GM10248 (cell line): ENCODE measurements at regions not wholly inside any gene's neighbourhood (a gene's known extent, or its start where the extent isn't known, plus 50 kb on each side); places are given as distances from the start of the nearest gene placed in this dataset.

ENCODE experiments used
- CTCF ChIA-PET: fragments of 300-600 bp; sonication (Branson Sonifier 250); formaldehyde crosslinking; extraction: SDS; loops from one replicate; lab custom pipeline; 2021; ENCODE audit warnings: antibody characterized with exemption; lab: Yijun Ruan, JAX
- POLR2A ChIA-PET: fragments of 350-650 bp; sonication (Branson Sonifier 250); formaldehyde crosslinking; extraction: SDS; loops from one replicate; lab custom pipeline; 2020; ENCODE audit warnings: antibody characterized with exemption; lab: Yijun Ruan, JAX
- DNase-seq: peaks from one replicate; pipeline ENCODE4 v3.0.0; 2012; ENCODE audit errors: extremely low spot score
- CTCF ChIP-seq: IDR thresholded peaks from 2 replicates; pipeline ENCODE4 v1.5.1; 2012; ENCODE audit warnings: mild to moderate bottlenecking, low read depth; ENCODE audit errors: extremely low read depth, missing control alignments, control extremely low read depth

- ChIA-PET CTCF (interaction anchor here (1.1 to 2.2 kb wide), 3 partner anchors 9 to 13 kb away, joined by 3 to 6 read pairs (median 4); no protein-coding TSS in a partner anchor), POLR2A (no interaction called here)
- TF ChIP-seq CTCF = no peak
- DNase-seq = no peak
These were observed 57.8 kb upstream of the CALCR start for GRCh38 chr7:93632371-93632770.

DNA sequence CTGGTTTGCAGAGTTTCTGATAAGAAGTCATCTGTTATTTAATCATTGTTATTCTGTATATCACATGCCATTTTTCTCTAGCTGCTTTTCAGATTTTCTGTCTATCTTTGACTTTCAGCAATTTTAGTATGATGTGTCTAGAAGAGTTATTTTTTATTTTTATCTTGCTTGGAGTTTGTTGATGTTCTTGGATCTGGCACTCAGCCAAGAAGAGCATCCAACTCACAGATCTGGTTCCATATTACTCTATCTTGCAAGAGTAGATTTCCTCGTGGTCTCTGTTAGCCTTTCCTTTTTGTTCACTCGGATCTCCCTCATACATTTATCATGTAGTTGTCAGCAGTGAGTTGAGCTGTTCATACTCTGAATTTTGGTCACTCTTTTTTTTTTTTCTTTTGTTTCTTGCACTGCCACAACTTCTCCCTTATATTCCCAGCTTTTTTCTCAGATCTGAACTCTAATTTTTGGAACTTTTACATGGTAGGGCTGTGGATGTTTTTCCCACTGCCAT is 54.8 kb upstream of the CALCR start:
- POLR2A ChIA-PET = no interaction called here
- CTCF ChIA-PET = interaction anchor here (1.8 kb wide), 1 partner anchor 10 kb away, joined by 4 read pairs; no protein-coding TSS in a partner anchor
- no peak for DNase-seq
- no peak for TF ChIP-seq CTCF

DNA sequence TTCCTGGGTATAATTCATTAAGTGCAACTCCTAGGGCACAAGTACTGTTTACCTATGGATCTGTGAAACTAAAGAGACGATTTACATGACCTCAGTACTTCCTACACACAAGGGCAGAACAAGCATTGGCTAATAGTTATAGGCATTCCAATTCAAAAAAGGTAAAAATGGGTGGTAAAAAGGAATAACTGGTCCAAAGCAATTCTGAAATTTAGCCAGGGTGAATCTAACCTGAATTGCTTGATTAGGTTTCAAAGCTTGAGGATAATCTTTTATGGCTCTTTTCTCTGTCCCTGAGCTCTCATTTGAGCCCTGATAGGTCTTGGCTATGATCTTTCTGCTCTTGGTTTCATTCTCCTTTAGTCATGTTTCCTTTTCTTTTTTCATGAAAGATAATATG is 52.3 kb upstream of the CALCR start:
- POLR2A ChIA-PET = no interaction called here
- no peak for TF ChIP-seq CTCF
- CTCF ChIA-PET = interaction anchor here (1.2 to 1.6 kb wide), 2 partner anchors 11 to 14 kb away, joined by 3 to 4 read pairs; no protein-coding TSS in a partner anchor
- DNase-seq = no peak
